ENCODE measurements at regions not wholly inside any gene's neighbourhood (a gene's known extent, or its start where the extent isn't known, plus 50 kb on each side); places are given as distances from the start of the nearest gene placed in this dataset.

DNA sequence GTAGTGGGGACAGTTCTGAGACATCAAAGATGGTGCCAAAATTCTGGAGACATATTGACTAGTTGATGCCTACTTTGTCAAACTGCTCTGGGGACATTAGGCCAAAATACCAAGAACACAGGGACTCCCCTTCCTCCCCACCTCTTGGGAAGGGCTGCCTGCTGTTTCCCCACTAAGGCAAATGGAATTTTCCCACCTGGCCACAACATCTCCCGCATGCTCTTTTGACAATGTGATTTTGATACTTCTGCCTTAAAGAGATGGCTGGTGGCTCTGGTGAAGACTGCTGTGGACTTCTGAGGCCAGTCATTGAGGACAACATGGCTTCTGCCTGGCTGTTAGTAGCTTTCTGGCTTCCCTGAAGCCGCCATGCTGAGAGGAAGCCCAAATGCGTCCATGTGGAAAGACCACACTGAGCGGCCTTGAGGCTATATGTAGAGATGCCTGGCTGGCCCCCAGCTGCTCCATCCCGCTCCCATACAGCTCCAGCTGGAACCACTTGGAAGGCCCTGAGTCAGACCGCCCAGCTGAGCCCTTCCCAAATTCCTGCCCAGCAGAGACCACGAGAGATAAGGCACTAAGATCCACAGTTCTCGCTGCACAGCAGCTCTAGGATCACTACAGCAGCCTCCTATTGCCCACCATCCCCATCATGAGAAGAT, 226.7 kb downstream of the SYK start:
- TF ChIP-seq, protein P1, sequence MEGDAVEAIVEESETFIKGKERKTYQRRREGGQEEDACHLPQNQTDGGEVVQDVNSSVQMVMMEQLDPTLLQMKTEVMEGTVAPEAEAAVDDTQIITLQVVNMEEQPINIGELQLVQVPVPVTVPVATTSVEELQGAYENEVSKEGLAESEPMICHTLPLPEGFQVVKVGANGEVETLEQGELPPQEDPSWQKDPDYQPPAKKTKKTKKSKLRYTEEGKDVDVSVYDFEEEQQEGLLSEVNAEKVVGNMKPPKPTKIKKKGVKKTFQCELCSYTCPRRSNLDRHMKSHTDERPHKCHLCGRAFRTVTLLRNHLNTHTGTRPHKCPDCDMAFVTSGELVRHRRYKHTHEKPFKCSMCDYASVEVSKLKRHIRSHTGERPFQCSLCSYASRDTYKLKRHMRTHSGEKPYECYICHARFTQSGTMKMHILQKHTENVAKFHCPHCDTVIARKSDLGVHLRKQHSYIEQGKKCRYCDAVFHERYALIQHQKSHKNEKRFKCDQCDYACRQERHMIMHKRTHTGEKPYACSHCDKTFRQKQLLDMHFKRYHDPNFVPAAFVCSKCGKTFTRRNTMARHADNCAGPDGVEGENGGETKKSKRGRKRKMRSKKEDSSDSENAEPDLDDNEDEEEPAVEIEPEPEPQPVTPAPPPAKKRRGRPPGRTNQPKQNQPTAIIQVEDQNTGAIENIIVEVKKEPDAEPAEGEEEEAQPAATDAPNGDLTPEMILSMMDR (conservative IDR thresholded peaks at IDR 0.05; ENCODE audit: low read depth, low read length): no peak
- DNase-seq (ENCODE audit: low read depth): no peak
- H3K4me3 ChIP-seq (ENCODE audit: low read depth, low read length): no peak overlapping the region

DNA sequence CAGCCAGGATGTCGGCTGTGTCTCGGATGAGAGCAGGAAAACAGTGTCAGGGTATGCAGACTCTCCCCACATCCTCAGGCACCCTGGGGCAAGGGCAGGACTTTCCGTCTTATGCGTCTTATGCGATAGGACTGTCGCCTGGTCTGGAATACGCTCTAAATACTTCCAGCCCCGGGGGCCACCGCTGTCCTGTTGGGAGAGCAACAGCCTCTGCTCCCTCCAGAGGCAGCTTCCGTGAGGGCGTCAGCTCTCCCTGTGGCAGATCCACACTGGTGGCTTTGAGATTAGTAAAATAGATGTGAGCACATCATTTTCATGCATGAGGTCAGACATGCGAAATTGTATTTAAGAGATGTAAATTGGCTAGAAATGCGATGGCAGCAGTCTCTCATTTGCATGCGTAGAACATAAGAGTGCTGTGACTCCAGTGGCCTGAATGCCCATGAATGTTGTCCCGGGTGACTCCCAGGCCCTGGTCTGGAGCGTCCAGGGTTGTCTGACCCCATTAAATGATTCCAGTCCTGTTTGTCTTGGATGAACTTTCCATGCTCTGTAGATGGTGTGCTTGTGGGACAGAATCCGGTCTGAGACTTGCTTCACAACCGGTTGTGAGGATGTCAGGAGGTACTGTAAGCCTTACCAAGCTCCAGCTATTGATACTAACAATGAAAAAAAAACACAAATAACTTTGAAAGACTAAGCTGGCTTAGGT, 228.2 kb downstream of the SYK start:
- TF ChIP-seq, protein P1 (conservative IDR thresholded peaks at IDR 0.05; ENCODE audit: low read depth, low read length): no peak
- DNase-seq (ENCODE audit: low read depth): no peak
- H3K4me3 ChIP-seq (ENCODE audit: low read depth, low read length): no peak overlapping the region

DNA sequence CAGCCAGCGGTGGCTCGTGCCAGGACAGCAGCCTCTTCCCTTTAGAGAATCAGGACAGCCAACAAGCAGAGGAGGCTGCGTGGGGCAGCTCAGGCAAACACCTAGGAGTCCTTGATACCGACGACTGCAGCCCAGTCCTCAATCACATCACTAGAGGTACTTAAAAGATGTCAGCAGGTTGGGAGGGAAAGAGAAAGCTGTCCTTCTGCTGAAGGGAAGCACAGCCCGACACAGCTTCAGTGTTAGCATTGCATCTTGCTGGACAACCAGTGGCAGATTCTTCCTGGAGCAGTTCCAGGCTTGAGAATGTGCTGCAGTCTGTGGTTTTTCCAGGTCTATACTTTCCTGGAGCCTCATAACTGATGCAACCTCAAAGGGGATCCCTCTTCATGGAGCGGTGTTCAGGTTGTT, 230.5 kb downstream of the SYK start:
- H3K4me3 ChIP-seq (ENCODE audit: low read depth, low read length): no peak overlapping the region
- DNase-seq (ENCODE audit: low read depth): no peak
- TF ChIP-seq, protein P1 (conservative IDR thresholded peaks at IDR 0.05; ENCODE audit: low read depth, low read length): no peak

DNA sequence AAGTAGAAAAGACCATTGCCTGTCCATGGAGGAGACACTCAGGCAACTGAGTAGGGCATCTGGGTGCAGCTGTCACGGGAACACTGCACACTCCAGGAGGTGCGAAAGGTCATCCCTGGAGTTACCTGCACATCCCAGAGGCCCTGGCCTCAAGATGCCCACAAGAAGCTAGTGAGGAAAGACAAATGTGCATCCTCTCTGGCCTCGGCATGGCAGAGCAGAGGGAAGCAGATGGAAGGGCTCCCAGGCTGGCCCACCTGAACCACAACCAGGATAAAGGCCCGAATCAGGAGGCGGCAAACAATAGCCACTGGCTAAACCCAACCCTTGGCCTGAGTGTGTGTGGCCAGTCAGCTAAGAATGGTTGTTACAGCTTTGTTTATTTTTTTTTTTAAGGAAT, 231.7 kb downstream of the SYK start:
- TF ChIP-seq, protein P1 (conservative IDR thresholded peaks at IDR 0.05; ENCODE audit: low read depth, low read length): no peak
- no peak overlapping the region for H3K4me3 ChIP-seq (ENCODE audit: low read depth, low read length)
- no peak for DNase-seq (ENCODE audit: low read depth)

DNA sequence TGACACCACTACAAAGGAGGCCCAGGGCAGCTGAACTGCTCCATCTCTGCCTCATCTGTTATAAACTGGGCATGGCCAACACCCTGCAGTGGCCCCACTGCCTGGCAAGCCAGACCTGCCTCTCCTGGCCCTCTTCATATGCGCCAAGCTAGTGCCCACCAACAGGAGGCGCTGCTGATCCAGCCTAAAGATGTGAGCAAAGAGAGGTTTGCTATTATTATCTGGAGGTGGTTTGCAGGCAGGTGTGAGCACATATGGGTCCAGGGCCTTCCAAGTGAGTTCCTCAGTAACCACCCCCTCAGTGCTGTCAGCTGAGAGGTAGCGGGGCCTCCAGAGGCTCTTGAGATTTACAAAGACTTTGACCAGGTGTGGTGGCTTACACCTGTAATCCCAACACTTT, 232.2 kb downstream of the SYK start:
- H3K4me3 ChIP-seq (ENCODE audit: low read depth, low read length): no peak overlapping the region
- no peak for DNase-seq (ENCODE audit: low read depth)
- TF ChIP-seq, protein P1 (conservative IDR thresholded peaks at IDR 0.05; ENCODE audit: low read depth, low read length): peak; percentile 59

DNA sequence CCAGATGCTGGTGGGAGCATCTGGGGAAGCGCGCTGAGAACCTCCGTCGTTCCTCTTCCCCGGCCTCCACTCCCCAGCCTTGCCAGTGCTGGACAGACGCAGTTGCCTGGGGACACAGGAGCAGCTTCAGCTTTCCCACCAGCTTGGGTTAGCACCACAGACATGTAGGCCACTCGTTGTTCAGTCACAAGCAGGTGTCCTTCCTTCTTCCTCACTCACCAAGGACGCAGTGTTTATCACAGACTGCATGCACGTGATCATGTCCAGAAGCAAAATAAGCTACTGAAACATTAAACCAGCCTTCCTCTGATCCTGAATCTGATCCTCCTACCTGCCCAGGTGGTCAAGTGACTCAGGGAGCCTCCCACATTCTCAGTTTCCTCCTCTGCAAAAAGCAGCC, 232.9 kb downstream of the SYK start:
- TF ChIP-seq, protein P1 (conservative IDR thresholded peaks at IDR 0.05; ENCODE audit: low read depth, low read length): no peak
- DNase-seq (ENCODE audit: low read depth): no peak

More for the DNA sequence above, 232.9 kb downstream of the SYK start:
- no peak overlapping the region for H3K4me3 ChIP-seq (ENCODE audit: low read depth, low read length)

Data from epithelial cell of proximal tubule (primary cell).